ENCODE measurements at regions not wholly inside any gene's neighbourhood (a gene's known extent, or its start where the extent isn't known, plus 50 kb on each side); places are given as distances from the start of the nearest gene placed in this dataset.

DNA sequence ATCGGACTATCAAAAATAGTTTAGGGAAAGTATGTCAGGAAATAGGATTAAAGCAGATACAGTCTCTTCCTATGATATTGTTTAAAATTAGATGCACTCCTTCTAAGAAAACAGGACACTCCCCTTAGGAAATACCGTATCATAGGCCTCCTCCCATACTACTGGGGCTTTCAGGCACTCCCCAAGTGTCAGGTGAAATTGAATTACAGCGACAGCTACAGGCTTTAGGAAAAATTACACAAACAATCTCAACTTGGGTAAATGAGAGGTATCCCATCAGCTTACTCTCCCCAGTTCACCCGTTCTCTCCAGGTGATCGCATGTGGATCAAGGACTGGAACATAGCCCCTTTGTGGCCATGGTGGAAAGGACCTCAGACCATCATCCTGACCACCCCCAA is 110.4 kb upstream of the EPB41L4A start:
- DNase-seq (no peak), ATAC-seq (no peak)
- Histone ChIP-seq H3K9me3 (no peaks in the 10 kb centered on the region), H3K4me3 (no peak overlapping the region), H3K4me1 (ENCODE audit: low read depth) (no peaks in the 10 kb centered on the region), H3K36me3 (ENCODE audit: low read depth) (no peaks in the 10 kb centered on the region)
- intact Hi-C loops (cut with DNase I, micrococcal nuclease) = no loop called here
- TF ChIP-seq CTCF (IDR thresholded peaks at IDR 0.05) = no peak

DNA sequence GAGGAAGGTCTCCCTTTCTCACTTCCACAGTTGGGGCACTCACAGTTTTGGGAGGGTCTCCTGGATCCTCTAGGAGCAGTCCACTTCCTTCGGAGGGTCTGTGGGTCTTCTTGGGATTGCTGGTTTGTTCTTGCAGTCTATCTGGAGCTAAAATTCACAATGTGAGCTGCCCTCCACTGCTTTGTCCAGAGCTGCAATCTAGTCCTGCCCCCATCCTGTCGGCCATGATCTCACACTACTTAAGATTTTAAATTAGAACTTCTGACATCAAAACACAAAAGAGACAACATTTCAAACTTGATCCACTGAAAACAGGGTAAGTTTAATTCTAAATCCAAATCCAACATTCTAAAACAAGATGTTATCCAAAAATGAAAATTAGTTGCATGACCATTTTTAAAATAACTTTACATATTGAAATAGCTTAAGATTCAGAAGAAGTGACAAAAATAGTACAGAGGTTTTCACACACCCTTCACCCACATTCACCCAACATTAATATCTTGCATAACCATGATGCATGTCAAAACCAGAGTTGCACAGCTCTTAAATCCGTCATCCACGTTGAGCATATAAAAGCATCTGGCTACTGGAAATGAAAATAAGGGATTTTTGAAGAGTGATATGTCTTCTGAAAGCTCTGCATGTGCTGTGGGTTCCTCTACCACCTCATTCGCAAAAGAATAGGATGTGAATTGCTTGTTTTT is 113.7 kb upstream of the EPB41L4A start:
- DNase-seq = no peak
- H3K4me1 ChIP-seq (ENCODE audit: low read depth) = no peaks in the 10 kb centered on the region
- ATAC-seq = no peak
- intact Hi-C loops (cut with DNase I, micrococcal nuclease) = no loop called here
- H3K9me3 ChIP-seq = no peaks in the 10 kb centered on the region
- H3K36me3 ChIP-seq (ENCODE audit: low read depth) = no peaks in the 10 kb centered on the region
- no peak for TF ChIP-seq CTCF (IDR thresholded peaks at IDR 0.05)
- no peak overlapping the region for H3K4me3 ChIP-seq

DNA sequence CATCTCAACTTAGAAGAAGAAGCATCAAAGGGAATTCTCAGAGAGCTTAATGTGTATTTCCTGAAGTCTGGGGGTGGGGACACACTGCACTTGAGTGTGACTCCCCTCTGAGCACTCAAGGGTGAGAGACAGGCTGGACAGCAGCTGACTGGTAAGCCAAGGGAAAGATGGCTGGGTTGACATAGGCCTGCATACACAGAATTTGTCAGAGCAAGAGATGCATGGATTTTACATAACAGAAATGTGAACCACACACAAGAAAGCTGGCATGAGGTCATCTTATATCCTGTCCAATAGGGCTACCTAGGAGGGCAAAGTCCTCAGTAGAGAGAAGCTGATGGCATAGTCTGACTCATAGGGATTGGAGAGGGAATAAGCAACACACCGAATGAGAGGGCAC is 114.3 kb upstream of the EPB41L4A start:
- Histone ChIP-seq H3K36me3 (ENCODE audit: low read depth) (no peaks in the 10 kb centered on the region), H3K4me3 (no peak overlapping the region), H3K9me3 (no peaks in the 10 kb centered on the region), H3K4me1 (ENCODE audit: low read depth) (no peaks in the 10 kb centered on the region)
- TF ChIP-seq CTCF (IDR thresholded peaks at IDR 0.05) = no peak
- intact Hi-C loops (cut with DNase I, micrococcal nuclease) = no loop called here
- DNase-seq (peak in 1 of 3 donors; percentile 41), ATAC-seq (peak; percentile 100)

GRCh38 chr5:112534067-112534583 is 115.0 kb upstream of the EPB41L4A start:
- DNase-seq (no peak), ATAC-seq (no peak)
- Histone ChIP-seq H3K9me3 (no peaks in the 10 kb centered on the region), H3K36me3 (ENCODE audit: low read depth) (no peaks in the 10 kb centered on the region), H3K4me1 (ENCODE audit: low read depth) (no peaks in the 10 kb centered on the region), H3K4me3 (no peak overlapping the region)
- TF ChIP-seq CTCF (IDR thresholded peaks at IDR 0.05) = no peak
- intact Hi-C loops (cut with DNase I, micrococcal nuclease) = no loop called here

- no peaks in the 10 kb centered on the region for H3K4me1 ChIP-seq (ENCODE audit: low read depth)
- no peak overlapping the region for H3K4me3 ChIP-seq
- DNase-seq (no peak), ATAC-seq (no peak)
- TF ChIP-seq CTCF (IDR thresholded peaks at IDR 0.05) = no peak
- intact Hi-C loops (cut with DNase I, micrococcal nuclease) = no loop called here
- H3K9me3 ChIP-seq = no peaks in the 10 kb centered on the region
- H3K36me3 ChIP-seq (ENCODE audit: low read depth) = no peaks in the 10 kb centered on the region
These were observed 115.7 kb upstream of the EPB41L4A start for GRCh38 chr5:112534611-112535255.
